Osteocyte (in vitro differentiated cells): ENCODE measurements at regions not wholly inside any gene's neighbourhood (a gene's known extent, or its start where the extent isn't known, plus 50 kb on each side); places are given as distances from the start of the nearest gene placed in this dataset.
A peak's percentile ranks its signal among the peaks of the same experiment; 100 is the strongest.
"Not testable (repeated sequence)": the region's sequence is repeated elsewhere in the genome, so short reads cannot be mapped to it uniquely, and the experiment has no call there.

Source experiments
- DNase-seq: peaks from one replicate; pipeline ENCODE4 v3.0.0; 2021; ENCODE audit warnings: mixed read lengths; ENCODE audit not compliant: unreplicated experiment; ENCODE audit errors: extremely low spot score
- H3K27ac Mint-ChIP-seq: one replicate; pipeline ENCODE4 v1.8.0; 2021; ENCODE audit warnings: mild to moderate bottlenecking, mixed read lengths; ENCODE audit not compliant: unreplicated experiment
- H3K27me3 Mint-ChIP-seq: one replicate; pipeline ENCODE4 v1.8.0; 2021; ENCODE audit warnings: mixed read lengths; ENCODE audit not compliant: unreplicated experiment
- H3K36me3 Mint-ChIP-seq: one replicate; pipeline ENCODE4 v1.8.0; 2021; ENCODE audit warnings: mixed read lengths; ENCODE audit not compliant: unreplicated experiment
- H3K4me1 Mint-ChIP-seq: one replicate; pipeline ENCODE4 v1.8.0; 2021; ENCODE audit warnings: mixed read lengths; ENCODE audit not compliant: unreplicated experiment
- H3K4me3 Mint-ChIP-seq: one replicate; pipeline ENCODE4 v1.8.0; 2021; ENCODE audit warnings: mild to moderate bottlenecking, moderate library complexity, mixed read lengths; ENCODE audit not compliant: unreplicated experiment
- H3K9me3 Mint-ChIP-seq: one replicate; pipeline ENCODE4 v1.8.0; 2021; ENCODE audit warnings: mixed read lengths; ENCODE audit not compliant: unreplicated experiment
- TF ChIP-seq, protein P1 (sequence below): fragments of 200-600 bp; sonication (generic); IDR thresholded peaks from 2 replicates; pipeline ENCODE4 v1.5.0; 2021; ENCODE audit warnings: antibody characterized with exemption, mild to moderate bottlenecking, moderate library complexity

DNA sequence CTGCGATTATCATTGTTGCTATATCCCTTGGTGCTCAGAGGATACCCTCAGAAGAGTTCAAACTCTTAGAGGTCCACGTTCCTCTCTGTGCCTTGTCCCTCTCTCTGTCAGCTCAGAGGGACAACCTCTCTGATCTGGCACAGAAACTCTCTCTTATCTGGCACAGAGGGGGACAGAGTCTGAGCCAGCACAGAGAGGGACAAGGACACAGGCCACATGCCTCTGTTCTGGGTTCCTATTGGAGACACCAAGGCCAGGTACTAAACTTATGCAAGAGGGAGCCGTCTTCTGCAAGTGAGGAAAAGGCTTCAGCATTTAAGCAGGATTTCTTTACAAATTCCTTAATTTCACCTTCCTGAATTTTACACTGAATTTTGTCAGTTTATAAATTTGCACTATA, 565.2 kb downstream of the TOX3 start:
- H3K4me3 Mint-ChIP-seq = no peak overlapping the region
- TF ChIP-seq, protein P1, sequence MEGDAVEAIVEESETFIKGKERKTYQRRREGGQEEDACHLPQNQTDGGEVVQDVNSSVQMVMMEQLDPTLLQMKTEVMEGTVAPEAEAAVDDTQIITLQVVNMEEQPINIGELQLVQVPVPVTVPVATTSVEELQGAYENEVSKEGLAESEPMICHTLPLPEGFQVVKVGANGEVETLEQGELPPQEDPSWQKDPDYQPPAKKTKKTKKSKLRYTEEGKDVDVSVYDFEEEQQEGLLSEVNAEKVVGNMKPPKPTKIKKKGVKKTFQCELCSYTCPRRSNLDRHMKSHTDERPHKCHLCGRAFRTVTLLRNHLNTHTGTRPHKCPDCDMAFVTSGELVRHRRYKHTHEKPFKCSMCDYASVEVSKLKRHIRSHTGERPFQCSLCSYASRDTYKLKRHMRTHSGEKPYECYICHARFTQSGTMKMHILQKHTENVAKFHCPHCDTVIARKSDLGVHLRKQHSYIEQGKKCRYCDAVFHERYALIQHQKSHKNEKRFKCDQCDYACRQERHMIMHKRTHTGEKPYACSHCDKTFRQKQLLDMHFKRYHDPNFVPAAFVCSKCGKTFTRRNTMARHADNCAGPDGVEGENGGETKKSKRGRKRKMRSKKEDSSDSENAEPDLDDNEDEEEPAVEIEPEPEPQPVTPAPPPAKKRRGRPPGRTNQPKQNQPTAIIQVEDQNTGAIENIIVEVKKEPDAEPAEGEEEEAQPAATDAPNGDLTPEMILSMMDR = no peak

GRCh38 chr16:51977506-51977905, 569.4 kb downstream of the TOX3 start:
- not testable (repeated sequence) for H3K27ac Mint-ChIP-seq, H3K36me3 Mint-ChIP-seq, H3K27me3 Mint-ChIP-seq, H3K9me3 Mint-ChIP-seq, DNase-seq, H3K4me1 Mint-ChIP-seq, H3K4me3 Mint-ChIP-seq

More for the DNA sequence above, 565.2 kb downstream of the TOX3 start:
- H3K4me1 Mint-ChIP-seq = no peaks in the 10 kb centered on the region
- peaks cover 3% of the 10 kb centered on the region for H3K27me3 Mint-ChIP-seq
- no peak for DNase-seq
- no peaks in the 10 kb centered on the region for H3K36me3 Mint-ChIP-seq
- H3K27ac Mint-ChIP-seq = no peak overlapping the region
- H3K9me3 Mint-ChIP-seq = no peaks in the 10 kb centered on the region

DNA sequence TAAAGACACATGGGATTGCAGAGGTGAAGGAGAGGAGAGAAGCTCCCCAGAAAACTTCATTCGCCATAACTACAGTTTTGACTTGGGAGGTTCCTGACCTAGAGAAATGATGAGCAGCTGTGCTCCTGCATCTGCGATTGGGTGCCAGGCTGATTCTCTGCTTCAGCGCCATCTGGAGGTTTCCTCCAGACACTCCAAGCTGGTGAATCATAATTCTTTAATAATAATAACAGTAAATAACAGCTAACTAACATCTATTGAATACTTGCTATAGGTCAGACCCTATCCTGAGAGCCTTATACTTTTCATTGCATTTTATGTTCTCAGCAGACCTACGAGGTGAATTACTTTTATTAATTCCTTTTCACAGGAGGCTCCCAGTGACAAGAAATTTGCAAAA, 575.8 kb downstream of the TOX3 start:
- TF ChIP-seq, protein P1 = peak; percentile 28
- Mint-ChIP-seq H3K36me3 (no peaks in the 10 kb centered on the region), H3K27ac (no peak overlapping the region), H3K9me3 (no peaks in the 10 kb centered on the region), H3K27me3 (peaks cover 4% of the 10 kb centered on the region), H3K4me1 (no peaks in the 10 kb centered on the region), H3K4me3 (no peak overlapping the region)
- DNase-seq = no peak

GRCh38 chr16:51968749-51969148, 578.2 kb downstream of the TOX3 start:
- no peaks in the 10 kb centered on the region for H3K36me3 Mint-ChIP-seq
- TF ChIP-seq, protein P1 = no peak
- no peak overlapping the region for H3K27ac Mint-ChIP-seq
- no peaks in the 10 kb centered on the region for H3K4me1 Mint-ChIP-seq
- peaks cover 4% of the 10 kb centered on the region for H3K27me3 Mint-ChIP-seq
- H3K9me3 Mint-ChIP-seq = no peaks in the 10 kb centered on the region
- no peak overlapping the region for H3K4me3 Mint-ChIP-seq
- DNase-seq = no peak

GRCh38 chr16:51967646-51968045, 579.3 kb downstream of the TOX3 start:
- H3K4me1 Mint-ChIP-seq = no peaks in the 10 kb centered on the region
- no peaks in the 10 kb centered on the region for H3K9me3 Mint-ChIP-seq
- no peak overlapping the region for H3K27ac Mint-ChIP-seq
- TF ChIP-seq, protein P1 = no peak
- DNase-seq = no peak
- H3K4me3 Mint-ChIP-seq = no peak overlapping the region
- no peaks in the 10 kb centered on the region for H3K36me3 Mint-ChIP-seq
- peaks cover 4% of the 10 kb centered on the region for H3K27me3 Mint-ChIP-seq

- Mint-ChIP-seq H3K9me3 (no peaks in the 10 kb centered on the region), H3K4me3 (no peak overlapping the region), H3K4me1 (no peaks in the 10 kb centered on the region), H3K36me3 (no peaks in the 10 kb centered on the region), H3K27ac (no peak overlapping the region), H3K27me3 (no peaks in the 10 kb centered on the region)
- TF ChIP-seq, protein P1 = no peak
- no peak for DNase-seq
These were observed 586.0 kb downstream of the TOX3 start for GRCh38 chr16:51960931-51961330.
